Sciatic nerve (tissue), 2 donors: ENCODE measurements at regions not wholly inside any gene's neighbourhood (a gene's known extent, or its start where the extent isn't known, plus 50 kb on each side); places are given as distances from the start of the nearest gene placed in this dataset.
"Not testable (repeated sequence)": the region's sequence is repeated elsewhere in the genome, so short reads cannot be mapped to it uniquely, and the experiment has no call there.

Source experiments
- ATAC-seq: fragments of 200-7000 bp; cut with Tn5 transposase; one replicate; pipeline ENCODE4 v1.9.1; 2020; ENCODE audit warnings: mild to moderate bottlenecking, moderate library complexity
- DNase-seq: peaks from one replicate; pipeline ENCODE4 v3.0.0-alpha.2; 2020; ENCODE audit warnings: low spot score
- intact Hi-C: fragments of 100-400 bp; cut with DNase I; formaldehyde crosslinking; loops from one replicate; pipeline ENCODE4 v1.14.2; 2022
- donor health status: DM: no; HTN: no; CAD: no.
- donor health status: DM: no; HTN: no; CAD: no.

DNA sequence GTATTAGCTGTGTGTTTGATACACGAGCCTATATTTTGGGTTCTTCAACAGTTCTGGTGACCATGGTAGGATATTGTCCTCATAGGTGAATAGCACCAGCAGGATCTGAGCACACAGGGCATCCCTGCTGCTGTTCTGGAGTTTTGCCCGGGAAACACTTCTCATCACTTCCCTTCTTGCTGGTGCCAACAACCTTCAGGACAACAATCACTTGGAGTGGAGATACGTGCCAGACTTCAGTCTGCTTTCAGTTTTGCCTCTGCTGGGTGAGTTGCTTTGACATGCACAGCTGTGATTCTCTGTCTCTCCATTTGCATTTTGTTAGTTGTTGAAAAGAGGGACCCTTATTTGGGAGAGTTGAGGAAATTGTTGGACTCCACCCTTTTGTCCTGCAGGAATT, 1347.2 kb upstream of the DDX18 start:
- DNase-seq (no peak), ATAC-seq (no peak)
- intact Hi-C loops: no loop called here

DNA sequence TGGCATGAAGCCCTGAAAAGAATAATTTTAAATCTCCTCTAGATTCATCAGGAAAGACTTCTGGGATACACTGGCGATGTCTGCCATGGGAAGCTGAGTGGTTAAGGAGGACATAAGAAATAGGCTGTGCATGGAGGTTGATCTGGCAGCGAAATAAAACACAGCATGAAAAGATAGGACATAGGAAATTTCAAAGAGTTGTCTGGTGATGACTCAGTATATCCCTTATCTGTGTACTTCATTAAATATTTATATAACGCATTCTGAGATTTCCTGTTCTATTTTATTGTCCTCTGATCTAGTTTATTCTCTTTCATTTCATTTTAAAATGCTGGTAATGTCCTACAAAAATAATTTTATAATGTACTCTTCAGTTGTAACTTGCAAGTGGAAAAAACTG, 1337.3 kb upstream of the DDX18 start:
- no peak for ATAC-seq
- no peak for DNase-seq
- intact Hi-C loops: no loop called here

DNA sequence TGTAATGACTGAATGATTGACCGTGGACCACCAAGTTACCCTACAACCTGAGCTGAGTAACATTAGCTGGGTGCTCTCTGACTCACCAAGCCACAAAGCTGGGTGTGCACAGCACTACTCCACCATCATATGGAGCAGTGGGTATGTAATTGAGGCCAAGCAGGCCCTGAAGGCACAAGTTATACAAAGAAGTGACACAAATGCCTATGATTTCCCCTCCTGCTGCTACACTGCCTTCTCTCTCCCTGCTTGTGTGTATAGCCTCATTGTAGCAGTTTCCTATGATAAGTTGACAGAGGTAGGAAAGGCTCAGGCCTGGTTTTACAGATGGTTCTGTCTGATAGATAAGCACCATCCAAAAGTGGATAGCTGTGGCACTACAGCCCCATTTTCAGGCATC, 1327.2 kb upstream of the DDX18 start:
- ATAC-seq: no peak
- no peak for DNase-seq
- intact Hi-C loops: no loop called here

DNA sequence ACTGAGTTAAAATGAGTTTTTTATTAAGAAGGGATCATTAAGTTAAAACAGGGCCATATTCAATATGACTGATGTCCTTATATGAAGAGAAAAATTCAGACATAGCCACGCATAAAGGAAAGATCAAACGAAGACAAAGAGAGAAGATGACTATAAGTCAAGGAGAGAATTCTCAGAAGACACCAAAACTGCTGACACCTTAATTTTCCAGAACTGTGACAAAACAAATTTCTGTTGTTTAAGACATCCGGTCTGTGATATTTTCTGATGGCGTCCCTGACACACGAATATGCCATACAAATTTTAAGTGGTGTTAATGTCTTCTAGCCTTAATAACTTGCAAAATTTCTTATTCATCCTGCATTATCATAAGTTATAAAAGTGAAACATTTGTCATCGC, 1325.2 kb upstream of the DDX18 start:
- no peak for ATAC-seq
- intact Hi-C loops: no loop called here
- DNase-seq: no peak

DNA sequence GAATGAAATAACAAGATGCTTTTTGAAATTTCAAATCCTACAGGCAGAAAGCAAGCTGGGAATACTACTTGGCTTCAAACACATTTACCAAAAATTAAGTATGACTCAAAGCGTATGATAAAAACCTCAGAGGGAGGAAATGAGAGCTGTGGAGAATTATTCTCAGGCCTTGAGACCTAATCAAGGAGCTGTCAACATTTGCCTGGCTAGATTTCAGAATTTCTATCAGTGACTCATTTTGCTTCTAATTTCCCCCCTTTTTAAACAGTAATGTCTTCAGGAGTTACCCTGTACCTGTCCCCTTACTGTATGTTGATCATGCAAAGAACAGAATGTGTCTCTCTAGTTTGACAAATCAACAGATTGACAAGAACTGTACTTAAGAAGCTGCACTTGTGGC, 1324.5 kb upstream of the DDX18 start:
- ATAC-seq: no peak

DNA sequence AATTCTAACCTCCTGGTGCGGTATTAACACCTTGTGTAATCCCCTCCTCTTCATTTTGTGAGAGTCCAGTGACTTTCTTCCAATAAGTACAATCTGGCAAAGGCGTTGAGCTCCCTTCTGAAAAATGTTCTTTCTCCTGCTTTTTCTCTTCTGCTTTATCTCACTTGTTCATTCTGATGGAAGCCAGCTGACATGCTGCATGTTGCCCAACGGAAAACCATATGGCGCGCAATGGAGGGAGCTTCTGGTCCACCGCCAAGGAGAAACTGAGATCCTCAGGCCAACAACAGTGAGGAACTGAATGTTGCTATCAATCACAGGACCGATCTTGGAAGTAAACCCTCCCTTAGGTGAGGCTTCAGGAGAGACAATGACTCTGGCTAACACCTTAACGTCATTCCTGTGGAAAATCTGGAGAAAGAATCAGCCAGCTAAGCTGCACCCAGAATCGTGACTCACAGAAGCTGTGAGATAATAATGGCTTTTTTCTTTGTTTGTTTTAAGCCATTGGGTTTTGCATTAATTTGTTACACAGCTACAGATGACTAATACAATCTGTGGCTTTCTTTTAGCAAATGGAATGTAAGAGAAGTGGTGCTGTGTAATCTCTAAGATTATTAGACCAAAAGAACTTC, 1323.9 kb upstream of the DDX18 start:
- intact Hi-C loops: no loop called here
- DNase-seq: no peak
- ATAC-seq: no peak

More for the DNA sequence above, 1324.5 kb upstream of the DDX18 start:
- DNase-seq: no peak
- intact Hi-C loops: no loop called here

DNA sequence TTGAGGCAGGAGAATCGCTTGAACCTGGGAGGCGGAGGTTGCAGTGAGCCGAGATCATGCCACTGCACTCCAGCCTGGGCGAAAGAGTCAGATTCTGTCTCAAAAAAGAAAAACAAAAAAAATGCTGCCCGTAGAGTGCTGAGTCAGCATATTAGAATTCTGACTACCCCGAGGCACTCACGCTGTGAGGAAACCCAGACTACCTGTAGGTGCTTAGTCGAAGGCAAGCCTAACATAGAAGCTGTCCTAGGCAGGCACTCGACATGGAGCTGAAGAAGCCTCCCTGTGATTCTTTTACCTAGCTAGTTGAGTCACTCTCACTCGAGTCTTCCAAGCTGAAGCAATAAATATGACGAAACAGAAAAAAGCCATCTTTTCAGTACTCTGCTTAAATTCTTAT, 1323.2 kb upstream of the DDX18 start:
- ATAC-seq (no peak), DNase-seq (no peak)
- intact Hi-C loops: no loop called here

DNA sequence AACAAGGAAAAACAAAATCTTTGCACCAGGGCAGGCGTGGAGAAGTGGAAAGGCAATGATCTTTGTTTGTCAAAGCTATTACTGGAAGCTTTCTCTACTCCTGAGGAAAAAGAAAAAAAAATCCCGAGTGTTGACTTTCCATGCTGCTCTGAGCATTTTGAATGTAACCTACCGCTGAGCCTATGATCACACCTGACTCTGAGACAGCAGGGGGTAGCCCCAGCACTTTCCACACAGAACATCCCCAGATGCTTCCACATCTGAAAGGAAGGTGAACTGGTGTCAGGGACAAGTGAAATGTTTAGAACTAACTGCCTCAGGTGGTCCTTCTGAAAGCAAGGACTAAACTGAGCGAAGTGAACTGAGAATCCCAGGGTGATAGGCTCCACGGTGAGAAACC, 1315.1 kb upstream of the DDX18 start:
- no peak for DNase-seq
- ATAC-seq: no peak
- intact Hi-C loops: no loop called here

DNA sequence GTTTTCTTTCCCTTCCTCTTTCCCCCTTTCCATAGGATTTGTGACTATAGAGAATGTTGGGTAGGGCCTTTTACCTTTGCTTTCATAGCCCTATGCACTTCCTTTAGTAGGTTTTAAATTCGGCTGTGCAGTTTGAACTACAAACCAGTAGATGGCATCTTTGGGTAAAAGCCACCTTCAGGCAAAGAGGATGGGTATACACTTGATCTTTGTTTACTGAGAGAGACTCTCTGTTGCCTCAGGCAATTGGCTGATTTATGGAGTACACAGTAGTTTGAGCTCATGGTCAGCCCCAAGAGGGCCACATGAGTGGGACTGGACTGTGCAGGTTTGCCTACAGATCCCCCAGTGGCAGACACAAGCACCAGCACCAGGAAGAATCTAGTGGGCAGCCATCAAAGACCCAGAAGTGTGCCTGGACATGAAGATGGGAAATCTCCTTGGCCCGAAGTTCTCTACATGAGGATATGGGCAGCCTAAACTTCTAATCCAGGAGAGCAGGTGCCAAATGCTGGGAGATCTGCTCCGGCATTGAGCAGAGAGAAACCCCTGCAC, 1304.3 kb upstream of the DDX18 start:
- ATAC-seq (no peak), DNase-seq (no peak)
- intact Hi-C loops: no loop called here

DNA sequence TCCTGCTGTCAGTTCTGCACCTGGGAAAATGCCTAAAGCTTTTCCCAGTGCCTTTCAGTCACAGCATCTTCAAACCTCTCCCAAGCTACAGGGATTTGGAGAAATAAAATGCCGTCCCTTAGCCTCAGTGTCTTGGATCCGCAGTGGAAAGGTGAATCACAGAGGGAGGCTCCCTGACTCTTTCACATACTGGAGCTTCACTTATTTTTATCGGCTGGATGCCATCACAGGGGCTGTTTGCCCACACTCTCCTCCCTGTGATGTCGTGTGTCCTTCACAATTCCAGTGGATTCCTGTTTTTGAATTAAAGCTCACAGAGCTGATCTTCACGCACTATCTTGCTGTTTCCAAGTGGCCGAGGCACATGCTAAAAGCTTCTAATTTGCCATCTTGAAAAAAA, 1303.1 kb upstream of the DDX18 start:
- intact Hi-C loops: no loop called here
- DNase-seq (no peak), ATAC-seq (no peak)

DNA sequence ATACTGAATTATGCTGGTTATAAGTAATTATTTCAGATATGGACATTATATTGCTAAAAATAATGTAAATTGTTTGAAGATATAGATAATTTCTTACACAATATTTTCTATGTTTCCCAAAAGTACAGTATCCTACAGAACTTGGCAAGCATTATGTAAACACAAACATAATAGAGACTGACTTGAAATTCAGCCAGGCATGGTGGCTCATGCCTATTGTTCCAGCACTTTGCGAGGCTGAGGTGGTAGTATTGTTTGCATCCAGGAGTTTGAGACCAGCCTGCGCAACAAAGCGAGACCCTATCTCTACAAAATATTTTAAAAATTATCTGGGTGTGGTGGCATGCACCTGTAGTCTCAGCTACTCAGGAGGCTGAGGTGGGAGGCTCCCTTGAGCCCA, 1300.5 kb upstream of the DDX18 start:
- intact Hi-C loops: no loop called here
- DNase-seq (no peak), ATAC-seq (no peak)

DNA sequence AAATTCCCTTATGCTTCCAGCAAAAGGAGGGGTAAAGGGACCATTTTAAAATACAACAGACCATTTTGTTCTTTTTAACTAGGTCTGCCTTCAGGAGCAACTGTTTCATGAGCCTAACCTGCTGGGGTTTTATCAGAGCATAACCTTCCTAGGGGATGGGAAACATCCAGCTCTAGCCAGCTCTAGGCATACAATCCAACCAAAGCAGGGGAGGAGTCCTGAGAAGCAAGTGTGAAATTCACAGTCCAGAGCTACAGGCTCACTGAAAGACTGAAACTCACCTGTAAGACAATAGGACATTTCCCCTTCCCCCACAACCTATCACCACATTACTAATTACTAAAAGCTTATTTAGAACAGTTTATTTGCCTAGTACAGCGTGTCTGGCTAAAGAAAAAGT, 1296.6 kb upstream of the DDX18 start:
- DNase-seq (no peak), ATAC-seq (no peak)
- intact Hi-C loops: no loop called here

DNA sequence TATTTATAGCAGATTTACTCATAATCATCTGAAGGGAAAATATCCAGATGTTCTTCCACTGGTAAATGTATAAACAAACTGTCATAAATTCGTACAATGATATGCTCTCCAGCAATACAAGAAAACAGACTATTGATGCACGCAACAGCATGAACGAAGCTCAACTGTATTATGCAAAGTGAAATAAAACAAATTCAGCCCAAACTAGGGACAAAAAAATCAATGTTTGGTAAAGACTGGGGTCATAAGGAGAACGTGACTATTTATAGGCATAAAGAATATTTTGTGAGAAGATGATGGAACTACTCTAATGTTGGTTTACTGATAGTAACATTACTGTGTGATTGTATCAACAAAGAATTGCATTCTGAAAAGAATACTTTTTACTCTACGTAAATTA, 1276.7 kb upstream of the DDX18 start:
- ATAC-seq (no peak), DNase-seq (no peak)
- intact Hi-C loops: no loop called here

DNA sequence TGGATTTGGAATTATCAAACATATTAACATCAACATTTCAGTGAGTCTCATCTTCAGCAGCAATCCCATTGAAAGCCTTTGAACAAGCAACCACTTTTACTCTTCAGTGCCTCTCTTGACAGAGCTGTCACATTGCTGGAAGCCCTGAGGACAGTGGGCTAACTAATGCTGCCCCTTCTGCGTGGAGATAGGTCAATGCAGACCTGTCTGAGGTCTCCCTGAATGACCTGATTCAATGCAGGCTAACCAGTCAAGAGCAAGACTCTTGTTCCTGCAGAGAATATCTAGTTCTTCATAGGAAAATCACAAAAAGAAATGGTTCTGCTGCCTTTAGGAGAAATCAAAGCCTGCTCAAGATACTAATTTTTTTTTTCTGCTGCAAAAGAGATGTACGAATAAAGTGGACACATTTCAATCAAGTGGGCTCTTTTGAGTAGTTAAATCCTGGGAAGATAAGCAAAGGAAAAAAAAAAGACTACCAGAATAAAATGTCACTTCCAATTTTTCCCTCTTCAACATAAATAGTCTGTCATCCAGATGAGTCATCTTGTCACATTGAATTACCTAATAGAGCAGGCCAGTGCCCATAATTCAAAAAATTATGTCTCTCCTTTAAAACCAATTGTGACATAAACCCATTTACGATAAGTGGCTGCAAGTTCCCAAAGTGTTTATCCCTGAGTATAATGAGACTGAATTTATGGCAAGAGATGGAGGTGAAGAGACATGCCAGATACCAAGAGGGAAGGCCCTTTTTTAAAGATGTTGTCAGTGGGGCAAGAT, 1269.0 kb upstream of the DDX18 start:
- DNase-seq (no peak), ATAC-seq (no peak)
- intact Hi-C loops: no loop called here

DNA sequence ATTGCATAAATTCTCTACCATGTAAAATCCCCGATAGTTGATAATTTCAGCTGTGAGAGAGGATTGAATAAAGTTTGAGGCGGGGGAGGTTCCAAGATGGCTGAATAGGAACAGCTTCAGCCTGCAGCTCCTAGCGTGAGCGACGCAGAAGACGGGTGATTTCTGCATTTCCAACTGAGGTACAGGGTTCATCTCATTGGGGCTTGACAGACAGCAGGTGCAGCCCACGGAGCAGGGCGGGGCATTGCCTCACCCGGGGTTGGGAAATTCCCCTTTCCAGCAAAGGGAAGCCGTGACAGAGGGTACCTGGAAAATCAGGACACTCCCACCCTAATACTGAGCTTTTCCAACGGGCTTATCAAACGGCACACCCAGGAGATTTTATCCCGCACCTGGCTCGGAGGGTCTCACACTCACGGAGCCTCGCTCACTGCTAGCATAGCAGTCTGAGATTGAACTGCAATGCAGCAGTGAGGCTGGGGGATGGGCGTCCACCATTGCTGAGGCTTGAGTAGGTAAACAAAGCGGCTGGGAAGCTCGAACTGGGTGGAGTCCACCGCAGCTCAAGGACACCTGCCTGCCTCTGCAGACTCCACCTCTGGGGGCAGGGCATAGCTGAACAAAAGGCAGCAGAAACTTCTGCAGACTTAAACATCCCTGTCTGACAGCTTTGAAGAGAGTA, 1261.6 kb upstream of the DDX18 start:
- DNase-seq, ATAC-seq, intact Hi-C loops: not testable (repeated sequence)

DNA sequence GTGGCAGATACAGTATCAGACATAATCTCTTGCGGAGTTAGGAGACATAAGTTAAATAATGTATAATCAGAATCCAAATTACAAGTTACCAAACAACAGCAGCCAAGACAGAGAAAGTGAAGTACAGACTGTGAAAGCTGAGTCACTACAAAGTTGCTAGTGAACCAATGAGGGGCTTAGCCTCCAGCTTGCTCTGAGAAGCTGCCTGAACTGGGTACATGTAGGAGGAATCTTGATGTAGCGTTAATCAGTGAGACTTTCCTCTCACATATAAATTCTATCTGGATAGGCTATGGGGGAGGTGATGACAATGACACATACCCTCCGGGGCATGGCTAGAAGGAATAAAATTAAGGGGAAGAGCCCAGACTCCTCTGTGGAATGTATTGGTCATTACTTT, 1234.3 kb upstream of the DDX18 start:
- DNase-seq (no peak), ATAC-seq (no peak)
- intact Hi-C loops: no loop called here

DNA sequence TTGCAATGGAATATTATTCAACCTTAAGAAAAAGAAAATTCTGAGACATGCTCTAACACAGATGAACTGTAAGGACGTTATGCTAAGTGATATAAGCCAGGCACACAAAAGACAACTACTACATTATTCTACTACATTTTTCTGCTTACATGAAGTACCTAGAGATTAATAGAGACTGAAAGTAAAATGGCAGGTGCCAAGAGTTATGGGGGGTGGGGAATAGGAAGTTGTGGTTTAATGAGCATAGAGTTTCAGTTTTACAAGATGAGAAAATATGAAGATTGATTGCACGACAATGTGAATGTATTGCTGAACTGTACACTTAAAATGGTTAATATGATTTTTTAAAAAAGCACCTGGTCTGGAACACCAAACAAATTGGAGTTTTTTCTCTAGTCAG, 1231.6 kb upstream of the DDX18 start:
- DNase-seq: no peak
- ATAC-seq: no peak
- intact Hi-C loops: no loop called here

DNA sequence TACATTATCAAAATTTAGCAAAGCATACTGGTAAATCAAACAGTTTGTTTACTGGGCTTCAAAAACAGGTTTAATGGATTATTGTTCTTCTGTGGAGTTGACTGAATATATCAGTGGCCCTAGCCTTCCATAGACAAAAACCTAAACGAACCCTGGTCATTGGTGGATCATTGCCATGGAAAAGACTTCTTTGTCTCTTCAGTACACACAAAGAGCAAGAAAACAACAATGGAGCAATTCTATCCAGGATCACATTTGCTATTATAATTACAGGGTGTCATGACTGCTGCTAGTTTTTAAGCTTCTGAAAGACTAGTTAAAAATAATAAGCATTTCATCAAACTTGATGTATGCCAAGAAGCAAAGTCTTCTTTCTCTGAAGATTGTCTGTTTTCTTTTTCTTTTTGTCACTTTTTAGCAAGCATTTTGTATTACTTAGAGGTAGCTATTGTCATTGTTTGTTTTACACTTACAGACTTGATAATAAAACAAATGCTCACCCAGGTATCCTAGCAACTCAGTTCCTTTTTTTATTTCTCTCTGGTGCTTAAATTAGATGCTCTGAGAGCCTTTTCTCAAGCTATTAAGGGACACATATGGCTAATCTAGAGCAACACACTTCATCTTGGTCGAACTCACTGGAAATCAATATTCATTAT, 1228.7 kb upstream of the DDX18 start:
- DNase-seq (no peak), ATAC-seq (no peak)
- intact Hi-C loops: no loop called here

DNA sequence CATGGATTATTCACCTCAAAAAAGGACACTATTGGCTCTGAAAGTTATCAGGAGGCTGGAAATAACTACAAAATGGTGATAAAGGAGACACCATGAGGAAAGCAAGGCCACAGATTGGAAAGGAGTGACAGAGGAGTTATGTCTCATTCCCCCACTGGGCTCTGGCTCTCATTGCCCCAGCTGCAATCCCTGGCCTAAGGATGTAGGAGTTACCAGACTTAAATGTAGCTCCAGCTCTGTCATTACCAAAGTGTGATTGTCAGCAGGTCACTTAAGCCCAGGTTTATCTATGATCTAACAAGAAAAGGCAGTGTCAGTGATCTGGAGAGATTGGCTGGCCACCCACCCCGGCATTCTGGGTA, 1228.2 kb upstream of the DDX18 start:
- intact Hi-C loops: no loop called here
- no peak for DNase-seq
- no peak for ATAC-seq
